Osteocyte (in vitro differentiated cells): ENCODE measurements at regions not wholly inside any gene's neighbourhood (a gene's known extent, or its start where the extent isn't known, plus 50 kb on each side); places are given as distances from the start of the nearest gene placed in this dataset.

Experiments used
- DNase-seq: peaks from one replicate; pipeline ENCODE4 v3.0.0; 2021; ENCODE audit warnings: mixed read lengths; ENCODE audit not compliant: unreplicated experiment; ENCODE audit errors: extremely low spot score
- H3K27ac Mint-ChIP-seq: one replicate; pipeline ENCODE4 v1.8.0; 2021; ENCODE audit warnings: mild to moderate bottlenecking, mixed read lengths; ENCODE audit not compliant: unreplicated experiment
- H3K27me3 Mint-ChIP-seq: one replicate; pipeline ENCODE4 v1.8.0; 2021; ENCODE audit warnings: mixed read lengths; ENCODE audit not compliant: unreplicated experiment
- H3K36me3 Mint-ChIP-seq: one replicate; pipeline ENCODE4 v1.8.0; 2021; ENCODE audit warnings: mixed read lengths; ENCODE audit not compliant: unreplicated experiment
- H3K4me1 Mint-ChIP-seq: one replicate; pipeline ENCODE4 v1.8.0; 2021; ENCODE audit warnings: mixed read lengths; ENCODE audit not compliant: unreplicated experiment
- H3K4me3 Mint-ChIP-seq: one replicate; pipeline ENCODE4 v1.8.0; 2021; ENCODE audit warnings: mild to moderate bottlenecking, moderate library complexity, mixed read lengths; ENCODE audit not compliant: unreplicated experiment
- H3K9me3 Mint-ChIP-seq: one replicate; pipeline ENCODE4 v1.8.0; 2021; ENCODE audit warnings: mixed read lengths; ENCODE audit not compliant: unreplicated experiment
- TF ChIP-seq, protein P1 (sequence below): fragments of 200-600 bp; sonication (generic); IDR thresholded peaks from 2 replicates; pipeline ENCODE4 v1.5.0; 2021; ENCODE audit warnings: antibody characterized with exemption, mild to moderate bottlenecking, moderate library complexity

- TF ChIP-seq, protein P1, sequence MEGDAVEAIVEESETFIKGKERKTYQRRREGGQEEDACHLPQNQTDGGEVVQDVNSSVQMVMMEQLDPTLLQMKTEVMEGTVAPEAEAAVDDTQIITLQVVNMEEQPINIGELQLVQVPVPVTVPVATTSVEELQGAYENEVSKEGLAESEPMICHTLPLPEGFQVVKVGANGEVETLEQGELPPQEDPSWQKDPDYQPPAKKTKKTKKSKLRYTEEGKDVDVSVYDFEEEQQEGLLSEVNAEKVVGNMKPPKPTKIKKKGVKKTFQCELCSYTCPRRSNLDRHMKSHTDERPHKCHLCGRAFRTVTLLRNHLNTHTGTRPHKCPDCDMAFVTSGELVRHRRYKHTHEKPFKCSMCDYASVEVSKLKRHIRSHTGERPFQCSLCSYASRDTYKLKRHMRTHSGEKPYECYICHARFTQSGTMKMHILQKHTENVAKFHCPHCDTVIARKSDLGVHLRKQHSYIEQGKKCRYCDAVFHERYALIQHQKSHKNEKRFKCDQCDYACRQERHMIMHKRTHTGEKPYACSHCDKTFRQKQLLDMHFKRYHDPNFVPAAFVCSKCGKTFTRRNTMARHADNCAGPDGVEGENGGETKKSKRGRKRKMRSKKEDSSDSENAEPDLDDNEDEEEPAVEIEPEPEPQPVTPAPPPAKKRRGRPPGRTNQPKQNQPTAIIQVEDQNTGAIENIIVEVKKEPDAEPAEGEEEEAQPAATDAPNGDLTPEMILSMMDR = no peak
- Mint-ChIP-seq H3K4me3 (no peak overlapping the region), H3K4me1 (no peaks in the 10 kb centered on the region), H3K27me3 (peaks cover 41% of the 10 kb centered on the region), H3K9me3 (no peaks in the 10 kb centered on the region), H3K36me3 (no peaks in the 10 kb centered on the region), H3K27ac (no peak overlapping the region)
- DNase-seq = no peak
These were observed 473.1 kb upstream of the FANCL start for GRCh38 chr2:58714238-58714637.

DNA sequence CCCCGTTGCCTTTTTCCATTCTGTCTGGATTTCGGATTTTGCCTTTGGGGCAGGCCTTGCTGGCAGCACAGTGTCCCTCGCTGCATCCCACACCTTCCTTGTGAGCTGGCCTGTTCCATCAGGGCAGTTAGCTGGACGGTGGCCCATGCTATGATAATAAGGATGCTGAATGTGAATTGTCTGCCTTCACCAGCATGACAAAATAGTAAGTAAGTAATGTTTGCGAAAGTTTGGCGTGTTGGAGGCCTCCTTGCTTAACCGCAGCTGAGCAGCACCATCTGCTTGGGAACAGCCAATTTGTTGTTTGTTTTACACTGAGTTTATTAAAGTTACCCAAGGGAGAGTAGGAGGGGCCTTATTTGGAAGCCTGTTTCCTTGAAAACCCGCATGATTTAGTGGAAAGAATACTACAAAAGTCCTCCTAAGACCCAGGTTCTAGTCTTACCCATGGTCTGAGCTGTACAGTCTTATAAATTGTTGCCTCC is 469.7 kb upstream of the FANCL start:
- no peak overlapping the region for H3K27ac Mint-ChIP-seq
- TF ChIP-seq, protein P1 = no peak
- H3K4me1 Mint-ChIP-seq = no peaks in the 10 kb centered on the region
- DNase-seq = no peak
- peaks cover 31% of the 10 kb centered on the region for H3K27me3 Mint-ChIP-seq
- H3K9me3 Mint-ChIP-seq = no peaks in the 10 kb centered on the region
- no peaks in the 10 kb centered on the region for H3K36me3 Mint-ChIP-seq
- no peak overlapping the region for H3K4me3 Mint-ChIP-seq

DNA sequence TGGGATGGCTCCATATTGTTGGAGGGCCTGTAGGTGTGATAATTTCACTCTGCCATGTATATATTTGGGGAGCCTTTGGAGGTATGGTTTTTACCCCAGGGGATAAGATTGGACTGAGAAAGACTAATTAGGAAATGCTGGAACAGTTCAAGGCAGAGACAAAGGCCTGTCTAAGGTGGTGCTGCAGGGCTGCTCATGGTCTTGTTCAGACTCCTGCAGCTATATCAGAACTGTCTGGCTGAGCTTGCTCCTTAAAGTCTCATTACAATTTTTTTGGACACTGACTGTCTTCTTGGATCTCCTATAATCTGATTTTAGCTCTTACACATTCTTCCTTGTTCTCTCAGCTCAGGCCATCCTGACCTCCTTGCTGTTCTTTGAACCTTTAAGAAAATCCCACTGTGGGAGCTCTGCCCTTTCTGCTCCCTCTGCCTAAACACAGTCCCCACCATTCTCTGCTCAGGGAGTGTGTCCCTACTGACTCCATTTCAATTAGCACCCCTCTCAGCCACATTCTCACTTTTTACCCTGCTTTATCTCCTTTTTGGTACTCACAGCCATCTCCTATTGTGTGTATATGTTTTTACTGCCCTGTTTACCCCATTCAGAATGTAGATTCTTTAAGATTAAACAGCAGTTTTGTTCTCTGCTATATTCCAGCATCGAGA is 468.7 kb upstream of the FANCL start:
- H3K4me3 Mint-ChIP-seq = no peak overlapping the region
- no peak for DNase-seq
- H3K9me3 Mint-ChIP-seq = no peaks in the 10 kb centered on the region
- H3K27me3 Mint-ChIP-seq = peaks cover 31% of the 10 kb centered on the region
- TF ChIP-seq, protein P1 = no peak
- no peaks in the 10 kb centered on the region for H3K36me3 Mint-ChIP-seq
- H3K27ac Mint-ChIP-seq = no peak overlapping the region
- H3K4me1 Mint-ChIP-seq = no peaks in the 10 kb centered on the region

GRCh38 chr2:58709274-58709673 is 468.1 kb upstream of the FANCL start:
- Mint-ChIP-seq H3K4me1 (no peaks in the 10 kb centered on the region), H3K9me3 (no peaks in the 10 kb centered on the region), H3K36me3 (no peaks in the 10 kb centered on the region), H3K4me3 (no peak overlapping the region), H3K27ac (no peak overlapping the region), H3K27me3 (peaks cover 27% of the 10 kb centered on the region)
- TF ChIP-seq, protein P1 = no peak
- no peak for DNase-seq

DNA sequence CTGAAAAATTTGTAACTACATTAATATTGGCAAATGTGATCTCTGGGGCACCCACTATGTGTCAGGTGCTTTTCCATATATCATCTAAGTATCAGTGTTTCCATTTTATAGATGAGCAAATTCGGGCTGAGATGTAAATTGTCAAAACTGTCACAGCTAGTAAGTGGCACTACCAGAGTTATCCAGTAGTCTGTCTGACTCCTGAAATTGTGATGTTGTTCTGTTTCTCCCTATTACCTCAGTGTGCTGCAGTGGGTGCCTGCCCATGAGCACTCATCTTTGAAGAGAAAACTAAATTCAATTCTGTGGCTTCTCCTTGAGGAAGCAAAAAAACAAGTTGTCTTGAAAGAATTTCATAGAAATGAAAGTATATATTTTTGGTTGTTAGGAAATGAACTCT is 467.4 kb upstream of the FANCL start:
- Mint-ChIP-seq H3K27ac (no peak overlapping the region), H3K27me3 (peaks cover 26% of the 10 kb centered on the region), H3K4me1 (no peaks in the 10 kb centered on the region)

More for the DNA sequence above, 467.4 kb upstream of the FANCL start:
- DNase-seq = no peak
- Mint-ChIP-seq H3K4me3 (no peak overlapping the region), H3K36me3 (no peaks in the 10 kb centered on the region), H3K9me3 (no peaks in the 10 kb centered on the region)
- TF ChIP-seq, protein P1 = no peak
